Testis (tissue), 2 donors: ENCODE measurements at regions not wholly inside any gene's neighbourhood (a gene's known extent, or its start where the extent isn't known, plus 50 kb on each side); places are given as distances from the start of the nearest gene placed in this dataset.
"Not testable (repeated sequence)": the region's sequence is repeated elsewhere in the genome, so short reads cannot be mapped to it uniquely, and the experiment has no call there.

Experiments used
- DNase-seq: peaks from one replicate; pipeline ENCODE4 v3.0.0-alpha.2; 2019
- H3K27ac ChIP-seq, 2 donors: fragments of 200-600 bp; sonication (generic); one replicate each; pipeline ENCODE4 v1.5.1; 2019
- H3K27me3 ChIP-seq: fragments of 200-600 bp; sonication (generic); one replicate; pipeline ENCODE4 v1.5.1; 2019
- H3K36me3 ChIP-seq: fragments of 200-600 bp; sonication (generic); one replicate; pipeline ENCODE4 v1.5.1; 2017; ENCODE audit warnings: low read depth; ENCODE audit errors: missing control alignments
- H3K4me1 ChIP-seq: fragments of 200-600 bp; sonication (generic); one replicate; pipeline ENCODE4 v1.5.1; 2019
- H3K4me3 ChIP-seq, 2 donors: fragments of 200-600 bp; sonication (generic); one replicate each; pipeline ENCODE4 v1.5.1; 2017 to 2019
- H3K9me3 ChIP-seq: fragments of 200-600 bp; sonication (generic); one replicate; pipeline ENCODE4 v1.5.1; 2017
- POLR2A ChIP-seq: fragments of 450-650 bp; IDR thresholded peaks from one replicate; pipeline ENCODE4 v1.6.1; 2017; ENCODE audit warnings: antibody characterized with exemption, mild to moderate bottlenecking, moderate library complexity
- WGBS, 2 donors: methylation state at CpG; one replicate each; pipeline ENCODE4 v1.1.5; 2018; 5-methylcytosine and 5-hydroxymethylcytosine counted together
- intact Hi-C: fragments of 100-400 bp; cut with DNase I; formaldehyde crosslinking; loops from one replicate; pipeline ENCODE4 v1.15.1; 2023; ENCODE audit warnings: low total_unique reads
- TF ChIP-seq, protein P1 (sequence below), 3 experiments: fragments of 450-650 bp in 2 of 3; fragments of 200-600 bp in 1 of 3; sonication (generic) in 1 of 3; IDR thresholded peaks; one replicate each; pipeline ENCODE4 v1.5.1; 2016 to 2019; ENCODE audit warnings: antibody characterized with exemption in 3 of 3, mild to moderate bottlenecking in 2 of 3, moderate library complexity in 1 of 3

DNA sequence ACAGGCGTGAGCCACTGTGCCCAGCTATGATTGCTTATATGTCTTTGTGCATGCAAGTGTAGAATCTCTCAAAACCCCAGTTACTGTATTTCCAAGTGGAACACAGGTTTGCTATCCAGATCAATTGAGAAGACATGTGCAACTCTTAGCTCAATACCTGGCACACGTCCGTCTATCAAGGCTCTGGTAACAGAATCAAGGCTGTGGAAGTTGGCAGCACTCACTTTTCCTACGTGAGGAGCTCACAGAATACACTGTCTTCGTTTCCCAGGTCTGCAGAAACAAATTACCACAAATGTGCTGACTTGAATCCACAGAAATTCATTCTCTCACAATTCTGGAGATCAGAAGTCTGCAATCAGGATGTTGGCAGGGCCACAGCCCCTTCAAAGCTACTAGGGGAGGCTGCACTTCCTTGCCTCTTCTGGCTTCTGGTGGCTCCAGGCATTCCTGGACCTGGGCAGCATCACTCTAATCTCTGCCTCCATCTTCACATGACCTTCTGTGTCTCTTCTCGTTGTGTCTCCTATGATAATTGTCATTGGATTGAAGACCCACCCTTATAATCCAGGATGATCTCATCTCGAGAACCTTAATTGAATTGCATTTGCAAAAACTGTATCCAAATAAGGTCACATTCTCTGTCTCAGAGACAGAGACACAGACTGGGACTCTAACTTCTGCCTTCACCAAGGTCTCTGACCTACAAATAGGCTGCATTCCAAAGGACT lies 84.8 kb upstream of the C7orf33 start:
- DNase-seq: no peak
- TF ChIP-seq POLR2A: no peak
- TF ChIP-seq, protein P1, sequence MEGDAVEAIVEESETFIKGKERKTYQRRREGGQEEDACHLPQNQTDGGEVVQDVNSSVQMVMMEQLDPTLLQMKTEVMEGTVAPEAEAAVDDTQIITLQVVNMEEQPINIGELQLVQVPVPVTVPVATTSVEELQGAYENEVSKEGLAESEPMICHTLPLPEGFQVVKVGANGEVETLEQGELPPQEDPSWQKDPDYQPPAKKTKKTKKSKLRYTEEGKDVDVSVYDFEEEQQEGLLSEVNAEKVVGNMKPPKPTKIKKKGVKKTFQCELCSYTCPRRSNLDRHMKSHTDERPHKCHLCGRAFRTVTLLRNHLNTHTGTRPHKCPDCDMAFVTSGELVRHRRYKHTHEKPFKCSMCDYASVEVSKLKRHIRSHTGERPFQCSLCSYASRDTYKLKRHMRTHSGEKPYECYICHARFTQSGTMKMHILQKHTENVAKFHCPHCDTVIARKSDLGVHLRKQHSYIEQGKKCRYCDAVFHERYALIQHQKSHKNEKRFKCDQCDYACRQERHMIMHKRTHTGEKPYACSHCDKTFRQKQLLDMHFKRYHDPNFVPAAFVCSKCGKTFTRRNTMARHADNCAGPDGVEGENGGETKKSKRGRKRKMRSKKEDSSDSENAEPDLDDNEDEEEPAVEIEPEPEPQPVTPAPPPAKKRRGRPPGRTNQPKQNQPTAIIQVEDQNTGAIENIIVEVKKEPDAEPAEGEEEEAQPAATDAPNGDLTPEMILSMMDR (IDR thresholded peaks at IDR 0.05): no peak
- H3K4me1 ChIP-seq: no peaks in the 10 kb centered on the region
- H3K36me3 ChIP-seq: no peaks in the 10 kb centered on the region
- intact Hi-C loops: no loop called here
- no peak overlapping the region for H3K27ac ChIP-seq
- H3K9me3 ChIP-seq: no peaks in the 10 kb centered on the region
- 54 to 84% methylated on average over 7 of the region's 7 CpGs for WGBS, 2 donors
- H3K27me3 ChIP-seq: no peaks in the 10 kb centered on the region
- no peak overlapping the region for H3K4me3 ChIP-seq

DNA sequence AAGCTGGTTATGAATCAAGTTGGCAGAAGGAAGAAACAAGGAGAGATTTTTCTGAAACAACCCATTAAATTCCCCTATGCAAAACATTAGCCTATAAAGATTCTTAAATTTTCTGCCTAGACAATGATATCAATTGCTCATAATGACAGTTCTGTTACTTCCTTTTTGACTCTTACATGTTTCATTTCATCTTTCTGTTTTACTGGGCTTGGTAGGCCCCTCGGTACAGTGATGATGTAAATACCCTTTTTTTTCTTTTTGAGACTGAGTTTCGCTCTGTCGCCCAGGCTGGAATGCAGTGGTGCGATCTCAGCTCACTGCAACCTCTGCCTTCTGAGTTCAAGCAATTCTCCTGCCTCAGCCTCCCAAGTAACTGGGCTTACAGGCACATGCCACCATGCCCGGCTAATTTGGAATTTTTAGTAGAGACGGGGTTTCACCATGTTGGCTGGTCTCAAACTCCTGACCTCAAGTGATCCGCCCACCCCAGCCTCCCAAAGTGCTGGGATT lies 83.4 kb upstream of the C7orf33 start:
- H3K27me3 ChIP-seq: not testable (repeated sequence)
- WGBS, 2 donors: 86 to 87% methylated on average over 7 of the region's 7 CpGs

DNA sequence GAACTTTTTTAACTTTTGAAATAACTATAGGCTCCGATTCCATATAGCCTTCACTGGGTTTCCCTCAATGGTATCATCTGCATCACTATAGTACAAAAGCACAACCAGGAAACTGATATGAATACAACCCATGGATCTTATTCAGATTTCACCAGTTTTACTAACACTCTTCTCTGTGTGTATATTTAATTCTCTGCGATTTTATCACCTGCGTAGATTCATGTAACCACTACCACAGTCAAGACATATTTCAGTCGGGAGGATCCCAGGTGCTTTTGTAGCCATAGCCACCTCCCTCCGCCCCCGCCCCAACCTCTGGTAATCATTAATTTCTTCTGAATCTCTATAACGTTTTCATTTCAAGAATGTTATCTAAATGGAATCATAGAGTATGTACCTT lies 82.8 kb upstream of the C7orf33 start:
- no peak for DNase-seq
- intact Hi-C loops: no loop called here
- H3K4me1 ChIP-seq: no peaks in the 10 kb centered on the region
- H3K9me3 ChIP-seq: no peaks in the 10 kb centered on the region
- H3K27me3 ChIP-seq: no peaks in the 10 kb centered on the region
- H3K27ac ChIP-seq: no peak overlapping the region
- WGBS, 2 donors: 86 to 91% methylated on average over 7 of the region's 7 CpGs
- no peak overlapping the region for H3K4me3 ChIP-seq
- no peak for TF ChIP-seq POLR2A
- H3K36me3 ChIP-seq: no peaks in the 10 kb centered on the region

More for the DNA sequence above, 83.4 kb upstream of the C7orf33 start:
- H3K36me3 ChIP-seq, H3K27ac ChIP-seq, H3K4me3 ChIP-seq, H3K9me3 ChIP-seq, H3K4me1 ChIP-seq, intact Hi-C loops, DNase-seq: not testable (repeated sequence)

DNA sequence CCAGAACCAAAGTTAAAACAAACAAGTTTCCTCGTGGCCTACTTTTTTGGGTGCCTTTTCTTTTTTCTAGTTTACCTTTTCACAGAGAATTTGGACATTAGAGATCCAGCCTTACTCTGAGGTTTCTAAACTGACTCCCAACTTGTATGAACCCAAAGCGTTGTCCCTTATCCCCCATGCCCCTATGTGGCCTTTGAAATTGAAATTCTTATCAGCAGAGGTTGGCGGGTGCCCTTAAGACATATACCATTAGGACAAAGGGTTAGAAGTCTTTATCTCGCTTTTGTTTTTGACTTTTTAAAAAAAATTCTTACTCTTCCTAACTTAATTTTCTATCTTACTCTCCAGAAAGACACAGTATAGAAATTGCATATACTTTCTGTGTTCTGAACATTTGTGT lies 76.3 kb upstream of the C7orf33 start:
- no peak overlapping the region for H3K27ac ChIP-seq
- TF ChIP-seq, protein P1 (IDR thresholded peaks at IDR 0.05): no peak
- TF ChIP-seq POLR2A: no peak
- no peak for DNase-seq
- H3K36me3 ChIP-seq: no peaks in the 10 kb centered on the region
- H3K4me1 ChIP-seq: no peaks in the 10 kb centered on the region
- H3K9me3 ChIP-seq: no peaks in the 10 kb centered on the region
- WGBS, 2 donors: 89 to 90% methylated on average over 4 of the region's 4 CpGs
- intact Hi-C loops: no loop called here
- H3K4me3 ChIP-seq: no peak overlapping the region
- H3K27me3 ChIP-seq: no peaks in the 10 kb centered on the region

DNA sequence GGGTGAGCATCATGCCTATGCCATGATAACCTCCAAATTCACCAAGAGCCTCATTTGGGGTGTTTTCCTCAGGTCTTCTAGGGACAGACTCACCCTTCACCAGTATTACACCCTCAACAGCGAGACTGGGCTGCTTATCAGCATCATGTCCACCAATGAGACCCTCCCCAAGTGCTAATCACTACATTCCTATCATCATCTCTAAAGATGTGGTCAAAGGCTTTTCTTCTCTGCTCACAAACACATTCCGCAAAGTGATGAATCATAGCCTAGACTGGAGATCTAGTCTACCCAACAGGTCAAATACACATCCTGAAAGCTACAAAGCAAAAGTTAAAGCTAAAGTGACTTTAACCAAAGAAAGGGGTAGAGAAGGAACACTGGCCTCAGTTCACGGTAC lies 75.3 kb upstream of the C7orf33 start:
- 89 to 91% methylated on average over 3 of the region's 3 CpGs for WGBS, 2 donors
- H3K9me3 ChIP-seq: no peaks in the 10 kb centered on the region
- H3K27me3 ChIP-seq: no peaks in the 10 kb centered on the region
- no peak overlapping the region for H3K4me3 ChIP-seq
- intact Hi-C loops: no loop called here
- no peak overlapping the region for H3K27ac ChIP-seq
- no peak for DNase-seq
- H3K36me3 ChIP-seq: no peaks in the 10 kb centered on the region
- H3K4me1 ChIP-seq: no peaks in the 10 kb centered on the region
- TF ChIP-seq, protein P1 (IDR thresholded peaks at IDR 0.05): no peak
- no peak for TF ChIP-seq POLR2A
